SJSA1 (cell line): ENCODE measurements at regions not wholly inside any gene's neighbourhood (a gene's known extent, or its start where the extent isn't known, plus 50 kb on each side); places are given as distances from the start of the nearest gene placed in this dataset.

Source experiments
- DNase-seq, 2 experiments: peaks; one replicate each; pipeline ENCODE4 v3.0.0-alpha.2; 2015 to 2020; ENCODE audit warnings: low spot score in 2 of 2, low read depth in 1 of 2
- H3K27ac ChIP-seq: fragments of 250-450 bp; sonication (Bioruptor Pico); 2 replicates; pipeline ENCODE4 v1.5.1; 2020; ENCODE audit warnings: mild to moderate bottlenecking, moderate library complexity
- H3K27me3 ChIP-seq: fragments of 250-450 bp; sonication (Bioruptor Pico); replicated peaks from 2 replicates; pipeline ENCODE4 v1.5.1; 2020; ENCODE audit warnings: mild to moderate bottlenecking, moderate library complexity
- H3K36me3 ChIP-seq: fragments of 250-450 bp; sonication (Bioruptor Pico); 2 replicates; pipeline ENCODE4 v1.5.1; 2020; ENCODE audit warnings: mild to moderate bottlenecking
- H3K4me1 ChIP-seq: fragments of 250-450 bp; sonication (Bioruptor Pico); replicated peaks from 2 replicates; pipeline ENCODE4 v1.6.1; 2021; ENCODE audit warnings: mild to moderate bottlenecking
- H3K4me3 ChIP-seq: fragments of 250-450 bp; sonication (Bioruptor Pico); 2 replicates; pipeline ENCODE4 v1.5.1; 2020; ENCODE audit warnings: mild to moderate bottlenecking
- H3K9me3 ChIP-seq: fragments of 250-450 bp; sonication (Bioruptor Pico); replicated peaks from 2 replicates; pipeline ENCODE4 v1.5.1; 2020; ENCODE audit warnings: mild to moderate bottlenecking

GRCh38 chr3:74564560-74564959, 49.9 kb downstream of the CNTN3 start:
- no peak overlapping the region for H3K27ac ChIP-seq
- H3K36me3 ChIP-seq, result no peaks in the 10 kb centered on the region
- H3K4me3 ChIP-seq, result no peak overlapping the region
- no peaks in the 10 kb centered on the region for H3K27me3 ChIP-seq
- no peaks in the 10 kb centered on the region for H3K4me1 ChIP-seq
- DNase-seq, result no peak
- no peaks in the 10 kb centered on the region for H3K9me3 ChIP-seq

- Histone ChIP-seq H3K4me1 (no peaks in the 10 kb centered on the region), H3K4me3 (no peak overlapping the region), H3K9me3 (no peaks in the 10 kb centered on the region), H3K27me3 (no peaks in the 10 kb centered on the region), H3K27ac (no peak overlapping the region), H3K36me3 (no peaks in the 10 kb centered on the region)
- no peak for DNase-seq
Measured at GRCh38 chr3:74562558-74563269, 51.7 kb downstream of the CNTN3 start.

- Histone ChIP-seq H3K27ac (no peak overlapping the region), H3K9me3 (no peaks in the 10 kb centered on the region), H3K36me3 (no peaks in the 10 kb centered on the region), H3K4me1 (no peaks in the 10 kb centered on the region), H3K27me3 (no peaks in the 10 kb centered on the region), H3K4me3 (no peak overlapping the region)
- DNase-seq, result no peak
Measured at GRCh38 chr3:74561881-74562280, 52.6 kb downstream of the CNTN3 start.

- H3K4me3 ChIP-seq, result no peak overlapping the region
- no peaks in the 10 kb centered on the region for H3K4me1 ChIP-seq
- H3K9me3 ChIP-seq, result no peaks in the 10 kb centered on the region
- no peaks in the 10 kb centered on the region for H3K27me3 ChIP-seq
- H3K36me3 ChIP-seq, result no peaks in the 10 kb centered on the region
- no peak for DNase-seq
- H3K27ac ChIP-seq, result no peak overlapping the region
Measured at GRCh38 chr3:74559261-74559660, 55.2 kb downstream of the CNTN3 start.

GRCh38 chr3:74550686-74551085, 63.8 kb downstream of the CNTN3 start:
- Histone ChIP-seq H3K9me3 (no peaks in the 10 kb centered on the region), H3K4me3 (no peak overlapping the region), H3K27me3 (no peaks in the 10 kb centered on the region), H3K27ac (no peak overlapping the region), H3K36me3 (no peaks in the 10 kb centered on the region), H3K4me1 (no peaks in the 10 kb centered on the region)
- DNase-seq, result no peak

- no peak overlapping the region for H3K27ac ChIP-seq
- no peaks in the 10 kb centered on the region for H3K4me1 ChIP-seq
- no peak for DNase-seq
- no peaks in the 10 kb centered on the region for H3K36me3 ChIP-seq
- H3K9me3 ChIP-seq, result no peaks in the 10 kb centered on the region
- H3K4me3 ChIP-seq, result no peak overlapping the region
- H3K27me3 ChIP-seq, result no peaks in the 10 kb centered on the region
Measured at GRCh38 chr3:74546426-74546825, 68.0 kb downstream of the CNTN3 start.

GRCh38 chr3:74542441-74542840, 72.0 kb downstream of the CNTN3 start:
- no peak overlapping the region for H3K4me3 ChIP-seq
- H3K4me1 ChIP-seq, result no peaks in the 10 kb centered on the region
- H3K27me3 ChIP-seq, result no peaks in the 10 kb centered on the region
- H3K27ac ChIP-seq, result no peak overlapping the region
- H3K9me3 ChIP-seq, result no peaks in the 10 kb centered on the region
- H3K36me3 ChIP-seq, result no peaks in the 10 kb centered on the region
- DNase-seq, result no peak

- DNase-seq, result no peak
- H3K4me3 ChIP-seq, result no peak overlapping the region
- no peak overlapping the region for H3K27ac ChIP-seq
- H3K36me3 ChIP-seq, result no peaks in the 10 kb centered on the region
- no peaks in the 10 kb centered on the region for H3K9me3 ChIP-seq
- H3K4me1 ChIP-seq, result no peaks in the 10 kb centered on the region
- no peaks in the 10 kb centered on the region for H3K27me3 ChIP-seq
Measured at GRCh38 chr3:74539876-74540275, 74.6 kb downstream of the CNTN3 start.

- no peak overlapping the region for H3K27ac ChIP-seq
Measured at GRCh38 chr3:74538669-74539068, 75.8 kb downstream of the CNTN3 start.

GRCh38 chr3:74537857-74538256, 76.6 kb downstream of the CNTN3 start:
- Histone ChIP-seq H3K27me3 (no peaks in the 10 kb centered on the region), H3K27ac (no peak overlapping the region)
- DNase-seq, result no peak

More at GRCh38 chr3:74538669-74539068, 75.8 kb downstream of the CNTN3 start:
- DNase-seq, result no peak
- no peaks in the 10 kb centered on the region for H3K36me3 ChIP-seq
- no peaks in the 10 kb centered on the region for H3K4me1 ChIP-seq
- H3K9me3 ChIP-seq, result no peaks in the 10 kb centered on the region
- no peak overlapping the region for H3K4me3 ChIP-seq
- no peaks in the 10 kb centered on the region for H3K27me3 ChIP-seq

GRCh38 chr3:74537164-74537563, 77.3 kb downstream of the CNTN3 start:
- H3K9me3 ChIP-seq, result no peaks in the 10 kb centered on the region
- no peak for DNase-seq
- H3K27ac ChIP-seq, result no peak overlapping the region
- no peak overlapping the region for H3K4me3 ChIP-seq
- H3K4me1 ChIP-seq, result no peaks in the 10 kb centered on the region
- no peaks in the 10 kb centered on the region for H3K27me3 ChIP-seq
- H3K36me3 ChIP-seq, result no peaks in the 10 kb centered on the region

More at GRCh38 chr3:74537857-74538256, 76.6 kb downstream of the CNTN3 start:
- Histone ChIP-seq H3K4me3 (no peak overlapping the region), H3K36me3 (no peaks in the 10 kb centered on the region), H3K9me3 (no peaks in the 10 kb centered on the region), H3K4me1 (no peaks in the 10 kb centered on the region)

- H3K36me3 ChIP-seq, result no peaks in the 10 kb centered on the region
Measured at GRCh38 chr3:74535281-74535680, 79.2 kb downstream of the CNTN3 start.

GRCh38 chr3:74534611-74535010, 79.8 kb downstream of the CNTN3 start:
- no peaks in the 10 kb centered on the region for H3K27me3 ChIP-seq
- no peaks in the 10 kb centered on the region for H3K9me3 ChIP-seq
- no peak overlapping the region for H3K4me3 ChIP-seq
- no peaks in the 10 kb centered on the region for H3K36me3 ChIP-seq
- no peak for DNase-seq
- H3K4me1 ChIP-seq, result no peaks in the 10 kb centered on the region
- no peak overlapping the region for H3K27ac ChIP-seq

More at GRCh38 chr3:74535281-74535680, 79.2 kb downstream of the CNTN3 start:
- no peak for DNase-seq
- Histone ChIP-seq H3K4me3 (no peak overlapping the region), H3K27ac (no peak overlapping the region), H3K9me3 (no peaks in the 10 kb centered on the region), H3K27me3 (no peaks in the 10 kb centered on the region), H3K4me1 (no peaks in the 10 kb centered on the region)

- H3K9me3 ChIP-seq, result no peaks in the 10 kb centered on the region
- H3K4me1 ChIP-seq, result no peaks in the 10 kb centered on the region
- no peaks in the 10 kb centered on the region for H3K36me3 ChIP-seq
- no peaks in the 10 kb centered on the region for H3K27me3 ChIP-seq
- H3K27ac ChIP-seq, result no peak overlapping the region
- H3K4me3 ChIP-seq, result no peak overlapping the region
- no peak for DNase-seq
Measured at GRCh38 chr3:74532446-74532845, 82.0 kb downstream of the CNTN3 start.

- no peak for DNase-seq
- Histone ChIP-seq H3K27me3 (no peaks in the 10 kb centered on the region), H3K27ac (no peak overlapping the region), H3K4me3 (no peak overlapping the region), H3K9me3 (no peaks in the 10 kb centered on the region), H3K36me3 (no peaks in the 10 kb centered on the region), H3K4me1 (no peaks in the 10 kb centered on the region)
Measured at GRCh38 chr3:74531491-74531890, 83.0 kb downstream of the CNTN3 start.
